Liver (tissue), 3 donors: ENCODE measurements at regions not wholly inside any gene's neighbourhood (a gene's known extent, or its start where the extent isn't known, plus 50 kb on each side); places are given as distances from the start of the nearest gene placed in this dataset.

Experiments
- ATF3 ChIP-seq: IDR thresholded peaks from 2 replicates; pipeline ENCODE4 v1.6.1; 2016; ENCODE audit warnings: antibody characterized with exemption
- CTCF ChIP-seq: fragments of 150-350 bp; IDR thresholded peaks from 2 replicates; pipeline ENCODE4 v1.5.1; 2017; ENCODE audit warnings: improper control_type of control experiment, low read depth, low read length; ENCODE audit not compliant: missing input control
- JUND ChIP-seq, 2 donors: IDR thresholded peaks; 2 replicates each; pipeline ENCODE4 v1.6.1; 2016; ENCODE audit warnings: antibody characterized with exemption in 2 of 2
- ZBTB33 ChIP-seq: IDR thresholded peaks from 2 replicates; pipeline ENCODE4 v1.6.1; 2016; ENCODE audit warnings: antibody characterized with exemption
- donor health status: healthy.
- donor health status: healthy.

GRCh38 chr6:95109212-95109611 lies 468.1 kb upstream of the MANEA start:
- TF ChIP-seq CTCF (no peak), JUND (IDR thresholded peaks at IDR 0.05) (no peak), ATF3 (no peak), ZBTB33 (no peak)
